Liver (tissue), 3 donors: ENCODE measurements at regions not wholly inside any gene's neighbourhood (a gene's known extent, or its start where the extent isn't known, plus 50 kb on each side); places are given as distances from the start of the nearest gene placed in this dataset.
"Not testable (repeated sequence)": the region's sequence is repeated elsewhere in the genome, so short reads cannot be mapped to it uniquely, and the experiment has no call there.

Source experiments
- CTCF ChIP-seq: fragments of 150-350 bp; IDR thresholded peaks from 2 replicates; pipeline ENCODE4 v1.5.1; 2017; ENCODE audit warnings: improper control_type of control experiment, low read depth, low read length; ENCODE audit not compliant: missing input control
- EGR1 ChIP-seq, 2 donors: IDR thresholded peaks; 2 replicates each; pipeline ENCODE4 v1.6.1; 2016 to 2018; ENCODE audit warnings: antibody characterized with exemption in 2 of 2, low read depth in 2 of 2
- FOXA1 ChIP-seq: IDR thresholded peaks from 2 replicates; pipeline ENCODE4 v1.6.1; 2016; ENCODE audit warnings: antibody characterized with exemption
- GABPA ChIP-seq, 2 donors: IDR thresholded peaks in 1 of 2; conservative IDR thresholded peaks in 1 of 2; 2 replicates each; pipeline ENCODE4 v1.6.1; 2016; ENCODE audit warnings: antibody characterized with exemption in 2 of 2, mild to moderate bottlenecking in 1 of 2, moderate library complexity in 1 of 2
- HNF4A ChIP-seq, 2 donors: conservative IDR thresholded peaks; 2 replicates each; pipeline ENCODE4 v1.6.1; 2016; ENCODE audit warnings: antibody characterized with exemption in 2 of 2, mild to moderate bottlenecking in 2 of 2
- HNF4G ChIP-seq: IDR thresholded peaks from 2 replicates; pipeline ENCODE4 v1.6.1; 2016; ENCODE audit warnings: antibody characterized with exemption
- RAD21 ChIP-seq, 2 donors: IDR thresholded peaks; 2 replicates each; pipeline ENCODE4 v1.6.1; 2016; ENCODE audit warnings: antibody characterized with exemption in 2 of 2, mild to moderate bottlenecking in 2 of 2
- SP1 ChIP-seq: IDR thresholded peaks from 2 replicates; pipeline ENCODE4 v1.6.1; 2018; ENCODE audit warnings: antibody characterized with exemption, mild to moderate bottlenecking
- TAF1 ChIP-seq: conservative IDR thresholded peaks from 2 replicates; pipeline ENCODE4 v1.6.1; 2016; ENCODE audit warnings: antibody characterized with exemption, mild to moderate bottlenecking
- YY1 ChIP-seq: IDR thresholded peaks from 2 replicates; pipeline ENCODE4 v1.6.1; 2016; ENCODE audit warnings: antibody characterized with exemption, mild to moderate bottlenecking
- TF ChIP-seq, protein P1 (sequence below): IDR thresholded peaks from 2 replicates; pipeline ENCODE4 v1.6.1; 2016; ENCODE audit warnings: antibody characterized with exemption
- TF ChIP-seq, protein P2 (sequence below): IDR thresholded peaks from 2 replicates; pipeline ENCODE4 v1.6.1; 2016; ENCODE audit warnings: antibody characterized with exemption, mild to moderate bottlenecking
- TF ChIP-seq, protein P3 (sequence below): IDR thresholded peaks from 2 replicates; pipeline ENCODE4 v1.6.1; 2016; ENCODE audit warnings: antibody characterized with exemption
- donor health status: healthy.
- donor health status: healthy.

DNA sequence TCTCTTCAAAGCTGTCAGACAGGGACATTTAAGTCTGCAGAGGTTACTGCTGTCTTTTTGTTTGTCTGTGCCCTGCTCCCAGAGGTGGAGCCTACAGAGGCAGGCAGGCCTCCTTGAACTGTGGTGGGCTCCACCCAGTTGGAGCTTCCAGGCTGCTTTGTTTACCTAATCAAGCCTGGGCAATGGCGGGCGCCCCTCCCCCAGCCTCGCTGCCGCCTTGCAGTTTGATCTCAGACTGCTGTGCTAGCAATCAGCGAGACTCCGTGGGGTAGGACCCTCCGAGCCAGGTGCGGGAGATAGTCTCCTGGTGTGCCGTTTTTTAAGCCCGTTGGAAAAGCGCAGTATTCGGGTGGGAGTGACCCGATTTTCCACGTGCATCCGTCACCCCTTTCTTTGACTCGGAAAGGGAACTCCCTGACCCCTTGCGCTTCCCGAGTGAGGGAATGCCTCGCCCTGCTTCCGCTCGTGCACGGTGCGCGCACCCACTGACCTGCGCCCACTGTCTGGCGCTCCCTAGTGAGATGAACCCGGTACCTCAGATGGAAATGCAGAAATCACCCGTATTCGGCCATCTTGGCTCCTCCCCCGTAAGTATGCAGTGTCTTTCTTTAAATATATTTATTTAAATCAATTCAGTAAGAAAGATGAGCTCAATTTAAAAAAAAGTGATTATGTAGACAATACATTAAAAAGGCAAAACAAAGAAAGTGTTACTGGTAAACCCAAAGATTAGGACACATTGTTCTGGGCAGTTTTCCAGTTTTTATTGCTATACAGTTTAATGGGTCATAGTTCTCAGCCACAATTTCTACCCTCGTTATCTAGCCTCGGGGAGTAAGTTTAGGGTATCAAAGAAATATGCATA is 91.2 kb upstream of the GRM7 start:
- not testable (repeated sequence) for TF ChIP-seq CTCF; RAD21 (IDR thresholded peaks at IDR 0.05); YY1; HNF4A (conservative IDR thresholded peaks at IDR 0.05); TAF1; SP1; EGR1 (IDR thresholded peaks at IDR 0.05; ENCODE audit: low read depth in 2 of 2); HNF4G; GABPA (IDR thresholded peaks at IDR 0.05 in 1 of 2, conservative IDR thresholded peaks at IDR 0.05 in 1 of 2); FOXA1
- TF ChIP-seq, protein P1, sequence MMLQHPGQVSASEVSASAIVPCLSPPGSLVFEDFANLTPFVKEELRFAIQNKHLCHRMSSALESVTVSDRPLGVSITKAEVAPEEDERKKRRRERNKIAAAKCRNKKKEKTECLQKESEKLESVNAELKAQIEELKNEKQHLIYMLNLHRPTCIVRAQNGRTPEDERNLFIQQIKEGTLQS, result not testable (repeated sequence)
- TF ChIP-seq, protein P2, sequence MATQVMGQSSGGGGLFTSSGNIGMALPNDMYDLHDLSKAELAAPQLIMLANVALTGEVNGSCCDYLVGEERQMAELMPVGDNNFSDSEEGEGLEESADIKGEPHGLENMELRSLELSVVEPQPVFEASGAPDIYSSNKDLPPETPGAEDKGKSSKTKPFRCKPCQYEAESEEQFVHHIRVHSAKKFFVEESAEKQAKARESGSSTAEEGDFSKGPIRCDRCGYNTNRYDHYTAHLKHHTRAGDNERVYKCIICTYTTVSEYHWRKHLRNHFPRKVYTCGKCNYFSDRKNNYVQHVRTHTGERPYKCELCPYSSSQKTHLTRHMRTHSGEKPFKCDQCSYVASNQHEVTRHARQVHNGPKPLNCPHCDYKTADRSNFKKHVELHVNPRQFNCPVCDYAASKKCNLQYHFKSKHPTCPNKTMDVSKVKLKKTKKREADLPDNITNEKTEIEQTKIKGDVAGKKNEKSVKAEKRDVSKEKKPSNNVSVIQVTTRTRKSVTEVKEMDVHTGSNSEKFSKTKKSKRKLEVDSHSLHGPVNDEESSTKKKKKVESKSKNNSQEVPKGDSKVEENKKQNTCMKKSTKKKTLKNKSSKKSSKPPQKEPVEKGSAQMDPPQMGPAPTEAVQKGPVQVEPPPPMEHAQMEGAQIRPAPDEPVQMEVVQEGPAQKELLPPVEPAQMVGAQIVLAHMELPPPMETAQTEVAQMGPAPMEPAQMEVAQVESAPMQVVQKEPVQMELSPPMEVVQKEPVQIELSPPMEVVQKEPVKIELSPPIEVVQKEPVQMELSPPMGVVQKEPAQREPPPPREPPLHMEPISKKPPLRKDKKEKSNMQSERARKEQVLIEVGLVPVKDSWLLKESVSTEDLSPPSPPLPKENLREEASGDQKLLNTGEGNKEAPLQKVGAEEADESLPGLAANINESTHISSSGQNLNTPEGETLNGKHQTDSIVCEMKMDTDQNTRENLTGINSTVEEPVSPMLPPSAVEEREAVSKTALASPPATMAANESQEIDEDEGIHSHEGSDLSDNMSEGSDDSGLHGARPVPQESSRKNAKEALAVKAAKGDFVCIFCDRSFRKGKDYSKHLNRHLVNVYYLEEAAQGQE, result not testable (repeated sequence)
- TF ChIP-seq, protein P3, sequence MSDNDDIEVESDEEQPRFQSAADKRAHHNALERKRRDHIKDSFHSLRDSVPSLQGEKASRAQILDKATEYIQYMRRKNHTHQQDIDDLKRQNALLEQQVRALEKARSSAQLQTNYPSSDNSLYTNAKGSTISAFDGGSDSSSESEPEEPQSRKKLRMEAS, result not testable (repeated sequence)
